ENCODE measurements at regions not wholly inside any gene's neighbourhood (a gene's known extent, or its start where the extent isn't known, plus 50 kb on each side); places are given as distances from the start of the nearest gene placed in this dataset.

- H3K4me1 ChIP-seq (ENCODE audit: control insufficient read depth in 2 of 2, insufficient read depth in 2 of 2, low read length in 1 of 2) = no peaks in the 10 kb centered on the region
Measured at GRCh38 chr12:59044791-59045190, 124.5 kb upstream of the LRIG3 start.

GRCh38 chr12:59041241-59042121 lies 121.2 kb upstream of the LRIG3 start:
- no peaks in the 10 kb centered on the region for H3K9me3 ChIP-seq (ENCODE audit: control insufficient read depth in 2 of 2, insufficient read depth in 1 of 2, low read depth in 1 of 2, low read length in 1 of 2)
- peak overlapping the region in 1 of 2 donors; percentile 80 for H3K27ac ChIP-seq (ENCODE audit: low read depth in 2 of 2, low read length in 1 of 2)
- no peak overlapping the region for H3K4me3 ChIP-seq (ENCODE audit: low read depth in 1 of 2, low read length in 2 of 2)
- no peaks in the 10 kb centered on the region for H3K4me1 ChIP-seq (ENCODE audit: control insufficient read depth in 2 of 2, insufficient read depth in 2 of 2, low read length in 1 of 2)
- H3K36me3 ChIP-seq (ENCODE audit: control insufficient read depth in 2 of 2, insufficient read depth in 2 of 2, low read length in 1 of 2) = no peaks in the 10 kb centered on the region
- WGBS, 2 donors = 21 to 30% methylated on average over 4 of the region's 4 CpGs
- H3K27me3 ChIP-seq (ENCODE audit: control insufficient read depth in 1 of 2, insufficient read depth in 2 of 2, low read length in 2 of 2) = no peaks in the 10 kb centered on the region

More at GRCh38 chr12:59044791-59045190, 124.5 kb upstream of the LRIG3 start:
- Histone ChIP-seq H3K27me3 (ENCODE audit: control insufficient read depth in 1 of 2, insufficient read depth in 2 of 2, low read length in 2 of 2) (no peaks in the 10 kb centered on the region), H3K4me3 (ENCODE audit: low read depth in 1 of 2, low read length in 2 of 2) (no peak overlapping the region), H3K27ac (ENCODE audit: low read depth in 2 of 2, low read length in 1 of 2) (no peak overlapping the region), H3K36me3 (ENCODE audit: control insufficient read depth in 2 of 2, insufficient read depth in 2 of 2, low read length in 1 of 2) (no peaks in the 10 kb centered on the region), H3K9me3 (ENCODE audit: control insufficient read depth in 2 of 2, insufficient read depth in 1 of 2, low read depth in 1 of 2, low read length in 1 of 2) (no peaks in the 10 kb centered on the region)
- 68 to 73% methylated on average over 2 of the region's 2 CpGs for WGBS, 2 donors

- no peak overlapping the region for H3K4me3 ChIP-seq (ENCODE audit: low read depth in 1 of 2, low read length in 2 of 2)
- H3K9me3 ChIP-seq (ENCODE audit: control insufficient read depth in 2 of 2, insufficient read depth in 1 of 2, low read depth in 1 of 2, low read length in 1 of 2) = no peaks in the 10 kb centered on the region
- no peaks in the 10 kb centered on the region for H3K36me3 ChIP-seq (ENCODE audit: control insufficient read depth in 2 of 2, insufficient read depth in 2 of 2, low read length in 1 of 2)
- WGBS, 2 donors = 7 to 28% methylated on average over 1 of the region's 1 CpG
- H3K27ac ChIP-seq (ENCODE audit: low read depth in 2 of 2, low read length in 1 of 2) = peak overlapping the region; percentile 51 to 80
- no peaks in the 10 kb centered on the region for H3K4me1 ChIP-seq (ENCODE audit: control insufficient read depth in 2 of 2, insufficient read depth in 2 of 2, low read length in 1 of 2)
- no peaks in the 10 kb centered on the region for H3K27me3 ChIP-seq (ENCODE audit: control insufficient read depth in 1 of 2, insufficient read depth in 2 of 2, low read length in 2 of 2)
Measured at GRCh38 chr12:59040656-59041055, 120.4 kb upstream of the LRIG3 start.

GRCh38 chr12:59040043-59040442 lies 119.7 kb upstream of the LRIG3 start:
- H3K36me3 ChIP-seq (ENCODE audit: control insufficient read depth in 2 of 2, insufficient read depth in 2 of 2, low read length in 1 of 2) = no peaks in the 10 kb centered on the region
- H3K4me1 ChIP-seq (ENCODE audit: control insufficient read depth in 2 of 2, insufficient read depth in 2 of 2, low read length in 1 of 2) = no peaks in the 10 kb centered on the region
- H3K4me3 ChIP-seq (ENCODE audit: low read depth in 1 of 2, low read length in 2 of 2) = no peak overlapping the region
- 81 to 87% methylated on average over 2 of the region's 2 CpGs for WGBS, 2 donors
- no peaks in the 10 kb centered on the region for H3K27me3 ChIP-seq (ENCODE audit: control insufficient read depth in 1 of 2, insufficient read depth in 2 of 2, low read length in 2 of 2)
- no peak overlapping the region for H3K27ac ChIP-seq (ENCODE audit: low read depth in 2 of 2, low read length in 1 of 2)
- H3K9me3 ChIP-seq (ENCODE audit: control insufficient read depth in 2 of 2, insufficient read depth in 1 of 2, low read depth in 1 of 2, low read length in 1 of 2) = no peaks in the 10 kb centered on the region

GRCh38 chr12:59039005-59039404 lies 118.7 kb upstream of the LRIG3 start:
- 60 to 72% methylated on average over 2 of the region's 2 CpGs for WGBS, 2 donors
- Histone ChIP-seq H3K4me1 (ENCODE audit: control insufficient read depth in 2 of 2, insufficient read depth in 2 of 2, low read length in 1 of 2) (peaks cover 0 to 2% of the 10 kb centered on the region in 2 donors), H3K4me3 (ENCODE audit: low read depth in 1 of 2, low read length in 2 of 2) (no peak overlapping the region)

GRCh38 chr12:59036973-59037762 lies 116.9 kb upstream of the LRIG3 start:
- H3K9me3 ChIP-seq (ENCODE audit: control insufficient read depth in 2 of 2, insufficient read depth in 1 of 2, low read depth in 1 of 2, low read length in 1 of 2) = no peaks in the 10 kb centered on the region
- H3K4me1 ChIP-seq (ENCODE audit: control insufficient read depth in 2 of 2, insufficient read depth in 2 of 2, low read length in 1 of 2) = peaks cover 0 to 2% of the 10 kb centered on the region in 2 donors
- no peaks in the 10 kb centered on the region for H3K36me3 ChIP-seq (ENCODE audit: control insufficient read depth in 2 of 2, insufficient read depth in 2 of 2, low read length in 1 of 2)
- no peaks in the 10 kb centered on the region for H3K27me3 ChIP-seq (ENCODE audit: control insufficient read depth in 1 of 2, insufficient read depth in 2 of 2, low read length in 2 of 2)
- H3K27ac ChIP-seq (ENCODE audit: low read depth in 2 of 2, low read length in 1 of 2) = peak overlapping the region in 1 of 2 donors; percentile 75
- no peak overlapping the region for H3K4me3 ChIP-seq (ENCODE audit: low read depth in 1 of 2, low read length in 2 of 2)
- WGBS, 2 donors = 46 to 50% methylated on average over 5 of the region's 5 CpGs

More at GRCh38 chr12:59039005-59039404, 118.7 kb upstream of the LRIG3 start:
- no peak overlapping the region for H3K27ac ChIP-seq (ENCODE audit: low read depth in 2 of 2, low read length in 1 of 2)
- H3K9me3 ChIP-seq (ENCODE audit: control insufficient read depth in 2 of 2, insufficient read depth in 1 of 2, low read depth in 1 of 2, low read length in 1 of 2) = no peaks in the 10 kb centered on the region
- H3K27me3 ChIP-seq (ENCODE audit: control insufficient read depth in 1 of 2, insufficient read depth in 2 of 2, low read length in 2 of 2) = no peaks in the 10 kb centered on the region
- H3K36me3 ChIP-seq (ENCODE audit: control insufficient read depth in 2 of 2, insufficient read depth in 2 of 2, low read length in 1 of 2) = no peaks in the 10 kb centered on the region

- Histone ChIP-seq H3K36me3 (ENCODE audit: control insufficient read depth in 2 of 2, insufficient read depth in 2 of 2, low read length in 1 of 2) (no peaks in the 10 kb centered on the region), H3K27me3 (ENCODE audit: control insufficient read depth in 1 of 2, insufficient read depth in 2 of 2, low read length in 2 of 2) (no peaks in the 10 kb centered on the region), H3K27ac (ENCODE audit: low read depth in 2 of 2, low read length in 1 of 2) (no peak overlapping the region), H3K4me1 (ENCODE audit: control insufficient read depth in 2 of 2, insufficient read depth in 2 of 2, low read length in 1 of 2) (peaks cover 0 to 2% of the 10 kb centered on the region in 2 donors), H3K4me3 (ENCODE audit: low read depth in 1 of 2, low read length in 2 of 2) (no peak overlapping the region), H3K9me3 (ENCODE audit: control insufficient read depth in 2 of 2, insufficient read depth in 1 of 2, low read depth in 1 of 2, low read length in 1 of 2) (no peaks in the 10 kb centered on the region)
- 62 to 67% methylated on average over 2 of the region's 2 CpGs for WGBS, 2 donors
Measured at GRCh38 chr12:59036347-59036746, 116.0 kb upstream of the LRIG3 start.

- peaks cover 0 to 2% of the 10 kb centered on the region in 2 donors for H3K4me1 ChIP-seq (ENCODE audit: control insufficient read depth in 2 of 2, insufficient read depth in 2 of 2, low read length in 1 of 2)
- no peaks in the 10 kb centered on the region for H3K27me3 ChIP-seq (ENCODE audit: control insufficient read depth in 1 of 2, insufficient read depth in 2 of 2, low read length in 2 of 2)
- H3K4me3 ChIP-seq (ENCODE audit: low read depth in 1 of 2, low read length in 2 of 2) = no peak overlapping the region
- no peak overlapping the region for H3K27ac ChIP-seq (ENCODE audit: low read depth in 2 of 2, low read length in 1 of 2)
- H3K9me3 ChIP-seq (ENCODE audit: control insufficient read depth in 2 of 2, insufficient read depth in 1 of 2, low read depth in 1 of 2, low read length in 1 of 2) = no peaks in the 10 kb centered on the region
- no peaks in the 10 kb centered on the region for H3K36me3 ChIP-seq (ENCODE audit: control insufficient read depth in 2 of 2, insufficient read depth in 2 of 2, low read length in 1 of 2)
Measured at GRCh38 chr12:59031313-59031712, 111.0 kb upstream of the LRIG3 start.

- Histone ChIP-seq H3K27me3 (ENCODE audit: control insufficient read depth in 1 of 2, insufficient read depth in 2 of 2, low read length in 2 of 2) (no peaks in the 10 kb centered on the region), H3K27ac (ENCODE audit: low read depth in 2 of 2, low read length in 1 of 2) (no peak overlapping the region), H3K36me3 (ENCODE audit: control insufficient read depth in 2 of 2, insufficient read depth in 2 of 2, low read length in 1 of 2) (no peaks in the 10 kb centered on the region), H3K4me3 (ENCODE audit: low read depth in 1 of 2, low read length in 2 of 2) (no peak overlapping the region), H3K9me3 (ENCODE audit: control insufficient read depth in 2 of 2, insufficient read depth in 1 of 2, low read depth in 1 of 2, low read length in 1 of 2) (no peaks in the 10 kb centered on the region), H3K4me1 (ENCODE audit: control insufficient read depth in 2 of 2, insufficient read depth in 2 of 2, low read length in 1 of 2) (peaks cover 0 to 2% of the 10 kb centered on the region in 2 donors)
- 59 to 62% methylated on average over 4 of the region's 4 CpGs for WGBS, 2 donors
Measured at GRCh38 chr12:59030415-59030814, 110.1 kb upstream of the LRIG3 start.
